ENCODE measurements at regions not wholly inside any gene's neighbourhood (a gene's known extent, or its start where the extent isn't known, plus 50 kb on each side); places are given as distances from the start of the nearest gene placed in this dataset.

- TF ChIP-seq POLR2AphosphoS5 (IDR thresholded peaks at IDR 0.05) (no peak), POLR2A (IDR thresholded peaks at IDR 0.05) (no peak)
Measured at GRCh38 chr15:62942428-62942827, 100.1 kb upstream of the TPM1 start.
